ENCODE measurements at regions not wholly inside any gene's neighbourhood (a gene's known extent, or its start where the extent isn't known, plus 50 kb on each side); places are given as distances from the start of the nearest gene placed in this dataset.

DNA sequence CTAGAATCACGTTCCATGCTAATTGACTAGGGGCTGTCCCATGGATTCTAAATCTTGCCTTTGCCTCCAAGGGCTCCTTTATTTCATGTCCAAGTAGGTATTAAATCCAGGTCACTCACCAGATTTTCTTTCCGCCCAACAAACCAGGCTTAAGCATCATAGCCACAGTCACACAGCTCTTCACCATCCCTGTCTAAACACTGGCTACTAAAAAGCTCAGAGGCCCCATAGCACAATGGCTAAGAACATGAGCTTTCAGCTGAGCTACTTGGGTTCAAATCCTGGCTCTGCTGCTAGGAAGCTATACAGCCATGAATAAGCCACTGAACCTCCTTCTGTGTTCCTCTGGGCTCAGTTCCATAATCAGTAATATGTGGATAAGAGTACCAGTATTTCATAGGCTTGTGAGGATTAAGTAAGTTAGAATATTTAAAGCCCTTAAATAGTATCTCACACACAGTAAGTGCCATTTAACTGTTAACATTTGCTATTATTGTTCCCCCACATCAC lies 277.2 kb upstream of the GJB5 start:
- TF ChIP-seq, protein P1, sequence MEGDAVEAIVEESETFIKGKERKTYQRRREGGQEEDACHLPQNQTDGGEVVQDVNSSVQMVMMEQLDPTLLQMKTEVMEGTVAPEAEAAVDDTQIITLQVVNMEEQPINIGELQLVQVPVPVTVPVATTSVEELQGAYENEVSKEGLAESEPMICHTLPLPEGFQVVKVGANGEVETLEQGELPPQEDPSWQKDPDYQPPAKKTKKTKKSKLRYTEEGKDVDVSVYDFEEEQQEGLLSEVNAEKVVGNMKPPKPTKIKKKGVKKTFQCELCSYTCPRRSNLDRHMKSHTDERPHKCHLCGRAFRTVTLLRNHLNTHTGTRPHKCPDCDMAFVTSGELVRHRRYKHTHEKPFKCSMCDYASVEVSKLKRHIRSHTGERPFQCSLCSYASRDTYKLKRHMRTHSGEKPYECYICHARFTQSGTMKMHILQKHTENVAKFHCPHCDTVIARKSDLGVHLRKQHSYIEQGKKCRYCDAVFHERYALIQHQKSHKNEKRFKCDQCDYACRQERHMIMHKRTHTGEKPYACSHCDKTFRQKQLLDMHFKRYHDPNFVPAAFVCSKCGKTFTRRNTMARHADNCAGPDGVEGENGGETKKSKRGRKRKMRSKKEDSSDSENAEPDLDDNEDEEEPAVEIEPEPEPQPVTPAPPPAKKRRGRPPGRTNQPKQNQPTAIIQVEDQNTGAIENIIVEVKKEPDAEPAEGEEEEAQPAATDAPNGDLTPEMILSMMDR (IDR thresholded peaks at IDR 0.05), result no peak
- TF ChIP-seq POLR2A (IDR thresholded peaks at IDR 0.05) (no peak), POLR2AphosphoS5 (IDR thresholded peaks at IDR 0.05) (no peak)

All from prostate gland (tissue), 2 donors.